ENCODE measurements at regions not wholly inside any gene's neighbourhood (a gene's known extent, or its start where the extent isn't known, plus 50 kb on each side); places are given as distances from the start of the nearest gene placed in this dataset.

DNA sequence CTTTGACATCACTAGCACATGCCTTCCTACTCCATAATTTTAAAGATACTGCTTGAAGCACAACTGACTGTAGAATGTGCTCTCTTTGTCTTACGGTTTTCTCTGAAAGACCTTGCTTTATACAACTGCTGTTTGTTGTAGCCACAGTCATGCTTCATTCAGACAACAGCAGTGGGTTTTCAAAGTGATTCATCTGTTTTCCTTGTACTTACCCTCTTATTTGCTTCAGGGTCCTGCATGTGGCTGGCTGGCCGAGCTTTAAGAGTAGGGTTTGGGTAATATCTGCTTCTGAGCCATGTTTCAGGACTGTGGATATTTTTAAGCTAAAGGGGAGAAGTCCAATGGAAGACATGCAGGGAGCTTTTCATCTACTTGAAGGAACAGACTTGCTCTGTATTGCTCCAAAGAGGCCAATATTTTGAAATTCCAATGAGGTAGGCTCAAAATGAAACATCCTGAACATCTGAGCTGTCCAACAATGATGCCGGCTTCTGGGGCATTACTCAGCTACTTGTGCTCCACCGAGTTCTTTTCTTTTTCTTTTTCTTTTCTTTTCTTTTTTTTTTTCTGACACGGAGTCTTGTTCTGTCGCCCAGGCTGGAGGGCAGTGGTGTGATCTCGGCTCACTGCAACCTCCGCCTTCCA is 160.2 kb upstream of the SGK1 start:
- no peak for DNase-seq

DNA sequence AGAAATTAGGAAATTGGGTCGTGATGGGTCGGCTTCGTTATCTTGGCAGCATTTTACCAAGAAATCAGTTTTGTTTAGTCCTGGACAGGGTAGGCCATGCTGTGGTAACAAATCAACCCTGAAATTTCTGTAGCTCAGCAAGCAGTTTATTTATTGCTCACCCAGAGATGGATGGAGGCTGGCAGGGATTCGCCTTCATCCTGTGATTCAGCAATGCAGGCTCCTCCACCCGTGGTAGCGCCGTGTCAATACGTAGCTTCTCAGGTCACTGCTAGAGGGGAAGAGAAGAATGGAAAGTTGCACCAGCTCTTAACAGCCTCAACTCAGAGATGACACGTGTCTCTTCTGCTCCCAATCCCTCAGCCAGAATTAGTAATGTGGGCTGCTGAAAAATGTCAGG is 157.0 kb upstream of the SGK1 start:
- DNase-seq, result no peak

GRCh38 chr6:134472661-134473060 is 154.7 kb upstream of the SGK1 start:
- no peak for DNase-seq

GRCh38 chr6:134472046-134472445 is 154.1 kb upstream of the SGK1 start:
- no peak for DNase-seq

- DNase-seq, result no peak
Measured at GRCh38 chr6:134470457-134470975, 152.6 kb upstream of the SGK1 start.

GRCh38 chr6:134469702-134470456 is 152.0 kb upstream of the SGK1 start:
- DNase-seq, result no peak

DNA sequence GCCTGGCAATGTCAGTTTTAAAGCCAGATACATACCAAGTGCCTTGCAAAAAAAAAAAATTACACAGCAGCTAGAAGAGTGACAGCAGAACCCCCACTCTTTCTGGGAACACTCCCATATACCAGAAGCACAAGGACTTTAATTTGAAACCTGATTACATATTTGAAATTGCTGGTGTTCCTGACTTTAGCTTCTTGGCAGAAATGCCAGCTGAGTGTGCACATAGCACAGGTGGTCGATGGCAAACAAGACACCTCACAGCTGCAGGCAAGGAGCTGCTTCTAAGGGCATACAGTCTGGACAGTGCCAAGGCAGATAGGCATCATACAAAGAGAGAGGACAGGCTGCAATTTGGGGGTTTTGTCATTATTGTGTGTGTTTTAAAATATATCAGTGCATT is 150.7 kb upstream of the SGK1 start:
- DNase-seq, result peak; percentile 19

GRCh38 chr6:134467620-134468019 is 149.7 kb upstream of the SGK1 start:
- DNase-seq, result no peak

GRCh38 chr6:134466771-134467525 is 149.0 kb upstream of the SGK1 start:
- DNase-seq, result no peak

- DNase-seq, result peak; percentile 14
Measured at GRCh38 chr6:134464690-134465411, 146.9 kb upstream of the SGK1 start.

- no peak for DNase-seq
Measured at GRCh38 chr6:134458857-134459657, 141.1 kb upstream of the SGK1 start.

- DNase-seq, result no peak
Measured at GRCh38 chr6:134457941-134458340, 140.0 kb upstream of the SGK1 start.

DNA sequence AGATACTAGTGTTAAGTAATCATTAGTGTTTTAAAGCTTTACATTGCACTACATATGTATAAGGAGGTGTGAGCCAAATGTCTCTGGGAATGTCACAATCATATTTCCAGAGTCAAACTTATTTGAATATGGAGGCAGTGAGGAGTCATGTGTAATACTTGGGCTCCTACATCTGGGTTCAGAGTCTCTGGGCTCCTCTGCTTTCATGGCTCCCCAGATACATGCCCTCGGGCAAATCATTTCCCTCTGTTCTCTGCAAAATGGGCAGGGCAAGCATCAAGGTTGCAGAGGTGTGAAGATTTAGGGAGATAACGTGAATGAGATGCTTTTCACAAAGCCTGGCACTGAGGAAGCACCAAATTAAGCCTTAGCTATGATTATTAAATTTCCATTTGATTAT is 138.3 kb upstream of the SGK1 start:
- DNase-seq, result no peak

GRCh38 chr6:134455319-134455718 is 137.4 kb upstream of the SGK1 start:
- no peak for DNase-seq

- DNase-seq, result no peak
Measured at GRCh38 chr6:134454794-134455193, 136.9 kb upstream of the SGK1 start.

DNA sequence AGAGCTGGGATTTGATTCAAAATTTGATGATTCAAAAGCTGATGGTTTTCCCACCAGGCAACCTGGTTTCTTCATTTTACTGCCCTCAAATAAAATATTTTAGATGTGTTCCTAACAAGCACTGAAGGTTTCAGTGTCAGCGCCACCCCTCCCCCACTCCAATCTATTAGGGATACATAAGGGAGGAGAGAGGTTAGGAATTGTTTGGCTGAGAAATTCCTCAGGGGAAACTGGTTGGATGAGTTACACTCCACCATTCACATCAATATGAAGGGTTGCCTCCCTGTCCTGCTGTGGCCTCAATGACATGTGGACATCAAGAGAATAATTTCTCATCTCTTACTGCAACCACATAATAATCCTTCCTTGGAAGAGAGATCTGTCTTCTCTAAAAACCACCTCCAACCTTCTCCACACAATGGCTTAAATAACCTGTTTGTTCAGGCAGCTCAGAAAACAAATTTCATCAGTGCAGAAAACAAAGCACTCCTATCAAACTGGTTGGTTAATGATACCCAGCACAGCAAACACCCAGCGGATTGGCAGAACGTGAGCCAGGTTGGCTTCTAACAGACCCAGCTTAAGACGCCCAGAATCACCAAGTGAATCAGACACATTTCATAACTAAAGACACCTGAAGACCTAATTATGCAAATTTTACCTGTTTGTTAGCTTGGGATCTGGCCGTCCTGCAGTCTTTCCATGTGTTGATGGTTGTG is 136.0 kb upstream of the SGK1 start:
- no peak for DNase-seq

GRCh38 chr6:134452906-134453305 is 135.0 kb upstream of the SGK1 start:
- no peak for DNase-seq

GRCh38 chr6:134451529-134451928 is 133.6 kb upstream of the SGK1 start:
- DNase-seq, result no peak

DNA sequence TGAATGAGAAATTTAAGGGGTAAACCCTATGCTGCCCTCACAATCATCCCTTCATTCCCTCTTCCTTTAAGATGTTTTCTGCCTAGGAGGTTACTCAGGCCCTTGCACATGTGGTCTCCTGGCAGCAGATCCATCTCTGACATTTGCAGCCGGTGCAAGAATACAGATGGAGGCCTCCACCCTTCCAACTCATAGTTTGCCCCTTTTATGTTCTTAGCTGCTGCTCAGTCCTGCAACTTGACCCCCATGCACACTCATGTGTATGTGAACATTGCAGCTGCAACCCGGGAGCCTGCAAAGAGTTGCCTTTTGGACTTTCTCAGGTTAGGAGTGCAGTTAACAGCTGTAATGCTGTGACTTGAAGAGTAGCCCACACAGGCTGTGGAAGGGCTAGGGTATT is 131.9 kb upstream of the SGK1 start:
- DNase-seq, result no peak

- no peak for DNase-seq
Measured at GRCh38 chr6:134449004-134449403, 131.1 kb upstream of the SGK1 start.

DNA sequence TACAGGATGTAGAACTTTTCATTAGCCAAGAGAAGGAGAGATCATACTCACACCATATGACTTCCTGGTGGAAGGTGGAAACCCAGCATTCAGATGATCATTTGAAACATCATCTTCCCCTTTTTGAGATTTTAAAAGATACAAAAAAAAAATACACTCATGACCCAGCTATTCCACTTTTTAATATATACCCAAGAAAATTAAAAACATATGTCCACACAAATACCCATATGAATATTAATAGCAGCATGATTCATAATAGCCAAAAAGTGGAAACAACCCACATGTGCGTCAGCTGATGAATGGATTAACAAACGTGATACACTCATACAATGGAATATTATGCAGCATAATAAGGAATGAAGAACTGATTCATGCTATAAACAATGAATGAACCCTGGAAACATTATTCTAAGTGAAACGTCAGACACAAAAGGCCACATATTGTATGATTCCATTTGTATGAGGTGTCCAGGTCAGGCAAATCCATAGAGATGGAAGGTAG is 130.0 kb upstream of the SGK1 start:
- no peak for DNase-seq

Data from NCI-H1092 (cell line).